Activated CD4-positive, CD25-positive, alpha-beta regulatory T cell (primary cell): ENCODE measurements at regions not wholly inside any gene's neighbourhood (a gene's known extent, or its start where the extent isn't known, plus 50 kb on each side); places are given as distances from the start of the nearest gene placed in this dataset.
"Not testable (repeated sequence)": the region's sequence is repeated elsewhere in the genome, so short reads cannot be mapped to it uniquely, and the experiment has no call there.

Experiments used
- DNase-seq, 4 experiments: peaks; one replicate each; lab custom pipeline; 2025; lab: John Stamatoyannopoulos, UW

GRCh38 chr9:95584176-95584575 lies 67.4 kb upstream of the PTCH1 start:
- no peak for DNase-seq

DNA sequence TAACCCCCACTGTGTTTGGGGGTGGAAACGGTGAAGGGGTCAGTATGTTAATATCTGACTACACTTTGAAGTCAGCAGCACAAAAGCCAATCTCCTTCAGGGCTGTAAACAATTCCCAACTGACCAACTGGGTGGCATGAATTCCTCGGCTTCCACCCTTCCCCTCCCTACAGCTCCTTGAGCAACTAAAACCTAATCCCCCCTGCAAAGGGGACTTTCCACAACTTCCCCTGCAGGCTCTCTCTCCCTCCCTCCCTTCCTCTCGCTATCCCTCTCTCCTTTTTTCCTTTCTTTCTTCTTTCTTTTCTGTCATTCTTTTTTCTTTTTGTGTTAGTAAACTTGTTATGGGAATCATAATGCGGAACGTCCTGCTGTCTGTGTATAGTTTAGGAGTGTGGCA lies 65.1 kb upstream of the PTCH1 start:
- DNase-seq = no peak

- DNase-seq = no peak
These were observed 64.3 kb upstream of the PTCH1 start for GRCh38 chr9:95580812-95581761.

DNA sequence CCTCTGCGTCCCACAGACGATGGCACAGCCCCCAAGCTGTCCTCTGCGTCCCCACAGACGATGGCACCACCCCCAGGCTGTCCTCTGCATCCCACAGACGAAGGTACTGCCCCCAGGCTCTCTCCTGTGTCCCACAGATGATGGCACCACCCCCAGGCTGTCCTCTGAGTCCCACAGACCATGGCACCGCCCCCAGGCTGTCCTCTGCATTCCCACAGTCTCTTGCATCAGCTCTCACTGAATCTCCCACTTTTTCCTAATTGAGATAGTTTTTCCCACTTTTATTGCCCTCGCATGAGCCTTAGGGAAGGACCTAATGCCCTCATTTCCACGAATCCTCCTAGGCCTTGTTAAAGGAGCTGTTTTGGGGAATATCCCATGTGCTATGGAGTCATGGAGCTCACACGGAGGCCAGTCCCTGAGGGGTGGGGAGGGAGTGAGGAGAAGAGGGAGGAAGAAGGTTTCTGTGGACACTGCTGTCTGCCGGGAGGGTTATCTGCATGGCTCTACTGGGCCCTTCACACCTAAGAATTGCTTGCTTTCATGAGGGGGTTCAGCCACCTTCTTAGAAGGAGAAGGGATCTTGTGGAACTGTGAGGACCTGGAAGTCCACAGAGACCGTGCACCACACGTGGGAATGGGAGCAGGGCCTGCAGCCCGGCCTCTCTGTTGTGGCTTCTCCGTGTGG lies 58.2 kb upstream of the PTCH1 start:
- DNase-seq = no peak

GRCh38 chr9:95574176-95574575 lies 57.4 kb upstream of the PTCH1 start:
- DNase-seq = no peak

GRCh38 chr9:95573463-95573862 lies 56.7 kb upstream of the PTCH1 start:
- no peak for DNase-seq

DNA sequence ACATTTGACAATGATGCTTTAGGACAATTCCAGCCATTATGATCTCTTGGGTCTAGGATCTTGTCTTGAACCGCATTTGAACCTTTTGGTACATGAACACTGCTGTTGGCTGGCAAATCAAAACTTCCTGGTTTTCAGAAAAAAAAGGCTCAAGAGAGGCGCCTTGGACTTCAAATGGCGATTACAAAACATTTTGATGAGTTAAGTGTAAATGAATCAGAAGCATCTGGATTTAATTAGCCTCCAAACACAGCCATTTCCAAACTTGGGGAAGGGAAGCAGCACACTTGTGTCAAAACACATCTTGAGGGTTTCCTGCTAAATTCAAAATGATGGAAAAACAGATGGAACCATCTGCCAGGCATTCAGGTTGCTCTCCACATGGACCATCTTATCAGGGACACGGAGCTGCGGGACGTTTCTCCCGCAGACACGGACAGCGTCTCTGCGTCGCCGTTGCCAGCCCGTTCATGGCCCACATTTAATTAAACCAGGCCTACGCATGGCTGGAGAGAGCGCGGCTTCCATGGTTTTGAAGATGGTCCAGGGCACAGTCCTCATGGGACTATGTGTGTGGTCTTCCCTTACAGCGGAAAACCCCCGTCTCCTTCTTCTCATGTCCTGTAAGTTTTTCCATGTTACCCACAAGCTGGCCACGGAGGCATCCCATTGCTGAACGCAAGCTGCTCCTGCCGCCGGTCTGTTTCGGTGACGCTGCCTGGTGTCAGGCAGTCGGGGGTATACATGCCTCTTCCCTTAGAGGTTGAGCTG lies 55.8 kb upstream of the PTCH1 start:
- no peak for DNase-seq

- no peak for DNase-seq
These were observed 53.9 kb upstream of the PTCH1 start for GRCh38 chr9:95570646-95571045.

- no peak for DNase-seq
These were observed 53.4 kb upstream of the PTCH1 start for GRCh38 chr9:95570150-95570549.

GRCh38 chr9:95568735-95569134 lies 52.0 kb upstream of the PTCH1 start:
- DNase-seq = not testable (repeated sequence)
